Osteoblast (primary cell): ENCODE measurements at regions not wholly inside any gene's neighbourhood (a gene's known extent, or its start where the extent isn't known, plus 50 kb on each side); places are given as distances from the start of the nearest gene placed in this dataset.
"Not testable (repeated sequence)": the region's sequence is repeated elsewhere in the genome, so short reads cannot be mapped to it uniquely, and the experiment has no call there.

Source experiments
- DNase-seq: peaks from one replicate; pipeline ENCODE4 v3.0.0; 2011; ENCODE audit warnings: low spot score, mixed read lengths; ENCODE audit not compliant: insufficient read length; ENCODE audit errors: missing footprints
- H2AFZ ChIP-seq: 2 replicates; pipeline ENCODE4 v1.6.0; 2011; ENCODE audit warnings: mild to moderate bottlenecking, low read length
- H3K27ac ChIP-seq: 2 replicates; pipeline ENCODE4 v1.5.1; 2011; ENCODE audit warnings: mild to moderate bottlenecking, low read depth, low read length, moderate library complexity
- H3K27me3 ChIP-seq: 2 replicates; pipeline ENCODE4 v1.6.0; 2012; ENCODE audit warnings: mild to moderate bottlenecking, control low read depth, inconsistent platforms, low read length, moderate library complexity; ENCODE audit not compliant: insufficient read depth
- H3K36me3 ChIP-seq: 2 replicates; pipeline ENCODE4 v1.5.1; 2011; ENCODE audit warnings: mild to moderate bottlenecking, low read length, control low read depth, moderate library complexity; ENCODE audit not compliant: insufficient read depth
- H3K4me1 ChIP-seq: 2 replicates; pipeline ENCODE4 v1.5.1; 2011; ENCODE audit warnings: mild to moderate bottlenecking, low read length, control low read depth, moderate library complexity; ENCODE audit not compliant: insufficient read depth
- H3K4me2 ChIP-seq: 2 replicates; pipeline ENCODE4 v1.6.0; 2011; ENCODE audit warnings: mild to moderate bottlenecking, low read length; ENCODE audit not compliant: insufficient read depth
- H3K4me3 ChIP-seq: fragments of 200-600 bp; sonication (generic); 3 replicates; pipeline ENCODE4 v1.5.1; 2012; ENCODE audit warnings: mild to moderate bottlenecking, low read length, inconsistent platforms; ENCODE audit not compliant: insufficient read depth
- H3K79me2 ChIP-seq: 2 replicates; pipeline ENCODE4 v1.6.0; 2012; ENCODE audit warnings: mild to moderate bottlenecking, low read length, control low read depth, inconsistent platforms; ENCODE audit not compliant: insufficient read depth
- H3K9me3 ChIP-seq: 2 replicates; pipeline ENCODE4 v1.5.1; 2011; ENCODE audit warnings: low read depth, low read length, control low read depth
- H4K20me1 ChIP-seq: 2 replicates; pipeline ENCODE4 v1.6.0; 2012; ENCODE audit warnings: mild to moderate bottlenecking, low read length, control low read depth; ENCODE audit not compliant: insufficient read depth
- TF ChIP-seq, protein P1 (sequence below): IDR thresholded peaks from 2 replicates; pipeline ENCODE4 v1.5.1; 2011; ENCODE audit warnings: mild to moderate bottlenecking, low read depth, low read length, moderate library complexity; ENCODE audit errors: extremely low read depth

DNA sequence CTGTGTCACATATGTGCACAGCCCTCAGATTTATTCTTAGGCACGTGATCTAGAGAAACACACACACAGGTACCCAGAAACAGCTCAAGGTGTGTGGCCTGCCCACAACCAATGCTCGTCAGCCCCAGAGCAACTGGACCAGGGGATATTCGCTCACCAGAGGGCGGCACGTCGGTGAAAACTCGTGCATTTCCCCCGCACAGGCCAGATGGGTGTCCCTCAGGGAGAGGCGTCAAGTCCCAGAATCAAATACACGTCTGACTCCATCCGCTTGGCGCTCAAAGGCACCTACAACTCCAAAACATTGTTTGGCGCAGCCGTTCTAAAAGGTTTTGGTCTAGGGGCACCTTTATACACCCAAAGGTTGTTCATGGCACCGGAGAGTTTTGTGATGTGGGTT lies 429.0 kb downstream of the BRD1 start:
- DNase-seq: no peak
- no peak overlapping the region for H2AFZ ChIP-seq
- no peaks in the 10 kb centered on the region for H3K36me3 ChIP-seq
- H3K79me2 ChIP-seq: no peaks in the 10 kb centered on the region
- H3K4me1 ChIP-seq: no peaks in the 10 kb centered on the region
- no peaks in the 10 kb centered on the region for H3K27me3 ChIP-seq
- H3K27ac ChIP-seq: no peak overlapping the region
- TF ChIP-seq, protein P1, sequence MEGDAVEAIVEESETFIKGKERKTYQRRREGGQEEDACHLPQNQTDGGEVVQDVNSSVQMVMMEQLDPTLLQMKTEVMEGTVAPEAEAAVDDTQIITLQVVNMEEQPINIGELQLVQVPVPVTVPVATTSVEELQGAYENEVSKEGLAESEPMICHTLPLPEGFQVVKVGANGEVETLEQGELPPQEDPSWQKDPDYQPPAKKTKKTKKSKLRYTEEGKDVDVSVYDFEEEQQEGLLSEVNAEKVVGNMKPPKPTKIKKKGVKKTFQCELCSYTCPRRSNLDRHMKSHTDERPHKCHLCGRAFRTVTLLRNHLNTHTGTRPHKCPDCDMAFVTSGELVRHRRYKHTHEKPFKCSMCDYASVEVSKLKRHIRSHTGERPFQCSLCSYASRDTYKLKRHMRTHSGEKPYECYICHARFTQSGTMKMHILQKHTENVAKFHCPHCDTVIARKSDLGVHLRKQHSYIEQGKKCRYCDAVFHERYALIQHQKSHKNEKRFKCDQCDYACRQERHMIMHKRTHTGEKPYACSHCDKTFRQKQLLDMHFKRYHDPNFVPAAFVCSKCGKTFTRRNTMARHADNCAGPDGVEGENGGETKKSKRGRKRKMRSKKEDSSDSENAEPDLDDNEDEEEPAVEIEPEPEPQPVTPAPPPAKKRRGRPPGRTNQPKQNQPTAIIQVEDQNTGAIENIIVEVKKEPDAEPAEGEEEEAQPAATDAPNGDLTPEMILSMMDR: no peak
- H3K9me3 ChIP-seq: peaks cover 2% of the 10 kb centered on the region
- no peak overlapping the region for H3K4me2 ChIP-seq
- no peaks in the 10 kb centered on the region for H4K20me1 ChIP-seq
- H3K4me3 ChIP-seq: no peak overlapping the region

DNA sequence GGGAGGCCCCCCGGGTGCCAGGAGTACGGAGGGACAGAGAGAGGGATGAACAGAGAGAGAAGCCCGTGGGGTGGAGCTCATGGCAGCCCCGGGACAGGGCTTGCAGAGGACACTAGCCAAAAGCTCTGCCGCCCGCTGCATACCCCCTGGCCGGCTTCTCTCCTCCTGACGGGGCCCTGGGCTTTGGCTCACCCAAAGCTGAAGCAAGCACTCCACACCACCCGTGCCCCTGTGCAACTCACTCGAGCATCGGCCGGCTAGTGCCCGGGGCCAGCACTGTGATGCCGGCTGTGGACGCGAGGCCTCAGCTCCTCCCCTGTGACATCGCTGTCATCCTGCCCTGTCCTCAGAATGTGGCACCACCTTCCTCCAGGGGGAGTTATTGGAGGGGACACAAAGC lies 429.6 kb downstream of the BRD1 start:
- H3K36me3 ChIP-seq: no peaks in the 10 kb centered on the region
- no peaks in the 10 kb centered on the region for H3K27me3 ChIP-seq
- peaks cover 2% of the 10 kb centered on the region for H3K9me3 ChIP-seq
- no peak overlapping the region for H3K27ac ChIP-seq
- H3K4me1 ChIP-seq: no peaks in the 10 kb centered on the region
- H4K20me1 ChIP-seq: no peaks in the 10 kb centered on the region
- DNase-seq: no peak
- TF ChIP-seq, protein P1: no peak
- H3K4me2 ChIP-seq: no peak overlapping the region
- no peak overlapping the region for H3K4me3 ChIP-seq
- no peak overlapping the region for H2AFZ ChIP-seq
- no peaks in the 10 kb centered on the region for H3K79me2 ChIP-seq

DNA sequence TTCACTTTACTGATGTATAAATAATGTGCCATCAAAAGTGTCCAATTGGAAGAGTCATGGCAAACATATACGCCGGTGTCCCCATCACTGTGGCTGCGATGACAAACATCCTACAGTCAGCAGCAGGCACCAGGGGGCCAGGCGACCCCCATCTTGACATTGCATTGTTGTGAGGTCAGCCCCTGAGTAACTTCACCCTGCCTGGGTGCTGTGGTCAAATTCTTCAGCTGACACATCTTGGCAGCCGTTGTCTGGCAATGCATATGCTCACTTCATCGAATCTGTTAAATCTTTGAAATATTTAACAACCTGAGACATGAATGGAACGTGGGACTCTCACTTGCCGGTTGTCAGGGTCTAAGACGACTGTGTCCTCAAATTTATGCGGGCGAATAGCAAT lies 430.9 kb downstream of the BRD1 start:
- DNase-seq: no peak

DNA sequence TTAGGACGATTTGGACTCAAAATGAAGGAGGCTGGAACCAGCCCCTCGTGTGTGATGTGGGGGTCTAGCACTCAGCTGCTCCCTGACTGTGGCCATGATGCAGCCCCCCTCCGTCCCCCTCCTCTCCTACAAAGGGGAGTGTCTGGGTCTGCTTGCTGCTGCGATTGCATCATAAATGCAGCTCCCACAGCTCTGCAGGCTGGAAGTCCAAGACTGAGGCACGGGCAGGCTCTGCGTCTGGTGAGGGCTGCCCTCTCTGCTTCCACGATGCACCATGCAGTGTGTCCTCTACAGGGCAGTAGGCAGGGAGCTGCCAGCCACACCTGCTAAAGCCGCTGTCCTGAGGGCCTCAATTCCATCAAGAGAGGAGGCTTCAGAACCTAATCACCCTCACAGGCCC lies 432.1 kb downstream of the BRD1 start:
- Histone ChIP-seq H3K4me1 (no peaks in the 10 kb centered on the region), H2AFZ (no peak overlapping the region), H4K20me1 (no peaks in the 10 kb centered on the region), H3K4me2 (no peak overlapping the region), H3K27ac (no peak overlapping the region), H3K4me3 (no peak overlapping the region), H3K9me3 (peaks cover 2% of the 10 kb centered on the region), H3K79me2 (no peaks in the 10 kb centered on the region), H3K36me3 (no peaks in the 10 kb centered on the region), H3K27me3 (no peaks in the 10 kb centered on the region)
- no peak for DNase-seq
- TF ChIP-seq, protein P1: no peak

More for the DNA sequence above, 430.9 kb downstream of the BRD1 start:
- Histone ChIP-seq H3K79me2 (no peaks in the 10 kb centered on the region), H3K4me2 (no peak overlapping the region), H3K36me3 (no peaks in the 10 kb centered on the region), H3K27ac (no peak overlapping the region), H4K20me1 (no peaks in the 10 kb centered on the region), H3K4me3 (no peak overlapping the region), H3K27me3 (no peaks in the 10 kb centered on the region), H2AFZ (no peak overlapping the region), H3K4me1 (no peaks in the 10 kb centered on the region), H3K9me3 (peaks cover 2% of the 10 kb centered on the region)
- TF ChIP-seq, protein P1: no peak

DNA sequence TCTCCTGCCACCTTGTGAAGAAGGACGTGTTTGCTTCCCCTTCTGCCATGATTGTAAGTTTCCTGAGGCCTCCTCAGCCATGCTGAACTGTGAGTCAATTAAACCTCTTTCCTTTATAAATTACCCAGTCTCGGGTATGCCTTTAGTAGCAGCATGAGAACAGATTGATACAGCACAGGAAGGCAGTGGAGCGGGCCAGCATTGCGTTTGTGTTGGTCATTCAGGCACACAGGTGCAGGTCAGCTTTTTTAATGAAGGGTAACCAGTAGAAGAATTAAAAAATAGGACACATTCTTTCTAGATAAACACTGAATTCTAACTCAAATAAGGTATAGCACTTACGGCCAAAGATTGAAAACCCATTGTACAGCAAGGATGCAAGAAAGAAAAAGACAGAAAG lies 432.6 kb downstream of the BRD1 start:
- H4K20me1 ChIP-seq, H3K4me3 ChIP-seq, H2AFZ ChIP-seq, H3K36me3 ChIP-seq, H3K27ac ChIP-seq, H3K79me2 ChIP-seq, H3K4me1 ChIP-seq, H3K9me3 ChIP-seq, H3K4me2 ChIP-seq, H3K27me3 ChIP-seq, DNase-seq: not testable (repeated sequence)
